GM12878 (cell line): ENCODE measurements at regions not wholly inside any gene's neighbourhood (a gene's known extent, or its start where the extent isn't known, plus 50 kb on each side); places are given as distances from the start of the nearest gene placed in this dataset.

Experiments used
- EP300 ChIP-seq, 2 experiments: fragments of 150-350 bp in 1 of 2; IDR thresholded peaks; 2 replicates each; pipeline ENCODE4 v1.6.1; 2011 to 2012; ENCODE audit warnings: low read depth in 2 of 2, low read length in 2 of 2, borderline replicate concordance in 1 of 2, improper control_type of control experiment in 1 of 2, inconsistent platforms in 1 of 2; ENCODE audit not compliant: control insufficient read depth in 1 of 2
- IRF4 ChIP-seq: IDR thresholded peaks from 2 replicates; pipeline ENCODE4 v1.6.1; 2011; ENCODE audit warnings: low read depth, low read length
- RFX5 ChIP-seq: IDR thresholded peaks from 2 replicates; pipeline ENCODE4 v1.6.1; 2011; ENCODE audit warnings: low read depth, low read length, improper control_type of control experiment
- TF ChIP-seq, protein P1 (sequence below): fragments of 450-650 bp; IDR thresholded peaks from 2 replicates; pipeline ENCODE4 v1.6.1; 2016; ENCODE audit warnings: mild to moderate bottlenecking
- TF ChIP-seq, protein P2 (sequence below): fragments of 450-650 bp; formaldehyde crosslinking; IDR thresholded peaks from 2 replicates; pipeline ENCODE4 v1.4.0; 2020; ENCODE audit warnings: mild to moderate bottlenecking, moderate library complexity

DNA sequence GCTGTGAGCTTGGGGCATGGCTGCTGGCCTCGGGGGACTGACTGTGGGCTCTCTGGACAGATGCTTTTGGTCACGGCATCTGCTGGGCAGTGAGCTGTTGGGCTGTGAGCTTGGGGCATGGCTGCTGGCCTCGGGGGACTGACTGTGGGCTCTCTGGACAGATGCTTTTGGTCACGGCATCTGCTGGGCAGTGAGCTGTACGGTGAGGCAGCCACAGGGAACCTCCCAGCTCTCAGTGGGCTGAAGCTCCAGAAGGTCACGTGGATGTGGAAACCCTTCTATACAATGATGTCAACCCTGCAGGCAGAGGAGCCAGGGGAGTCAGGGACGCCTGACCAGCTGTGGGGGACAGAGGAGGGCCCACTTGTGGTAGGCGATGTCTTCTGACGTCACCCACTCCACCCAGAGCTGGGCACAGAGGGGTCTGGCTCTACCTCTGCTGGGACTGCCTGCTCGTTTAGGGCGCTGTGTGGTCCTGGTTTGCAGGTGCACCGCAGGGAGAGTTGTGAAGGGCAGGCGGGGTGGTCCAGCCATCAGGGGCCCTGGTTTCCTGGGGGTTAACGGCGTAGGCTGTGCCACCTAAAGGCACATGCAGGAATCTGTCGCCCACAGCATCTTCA lies 1331.3 kb downstream of the BRD1 start:
- TF ChIP-seq EP300 (IDR thresholded peaks at IDR 0.05; ENCODE audit: borderline replicate concordance in 1 of 2, control insufficient read depth in 1 of 2, low read depth in 2 of 2, low read length in 2 of 2) (no peak), RFX5 (no peak), IRF4 (no peak)
- TF ChIP-seq, protein P1, sequence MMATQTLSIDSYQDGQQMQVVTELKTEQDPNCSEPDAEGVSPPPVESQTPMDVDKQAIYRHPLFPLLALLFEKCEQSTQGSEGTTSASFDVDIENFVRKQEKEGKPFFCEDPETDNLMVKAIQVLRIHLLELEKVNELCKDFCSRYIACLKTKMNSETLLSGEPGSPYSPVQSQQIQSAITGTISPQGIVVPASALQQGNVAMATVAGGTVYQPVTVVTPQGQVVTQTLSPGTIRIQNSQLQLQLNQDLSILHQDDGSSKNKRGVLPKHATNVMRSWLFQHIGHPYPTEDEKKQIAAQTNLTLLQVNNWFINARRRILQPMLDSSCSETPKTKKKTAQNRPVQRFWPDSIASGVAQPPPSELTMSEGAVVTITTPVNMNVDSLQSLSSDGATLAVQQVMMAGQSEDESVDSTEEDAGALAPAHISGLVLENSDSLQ = no peak
- TF ChIP-seq, protein P2, sequence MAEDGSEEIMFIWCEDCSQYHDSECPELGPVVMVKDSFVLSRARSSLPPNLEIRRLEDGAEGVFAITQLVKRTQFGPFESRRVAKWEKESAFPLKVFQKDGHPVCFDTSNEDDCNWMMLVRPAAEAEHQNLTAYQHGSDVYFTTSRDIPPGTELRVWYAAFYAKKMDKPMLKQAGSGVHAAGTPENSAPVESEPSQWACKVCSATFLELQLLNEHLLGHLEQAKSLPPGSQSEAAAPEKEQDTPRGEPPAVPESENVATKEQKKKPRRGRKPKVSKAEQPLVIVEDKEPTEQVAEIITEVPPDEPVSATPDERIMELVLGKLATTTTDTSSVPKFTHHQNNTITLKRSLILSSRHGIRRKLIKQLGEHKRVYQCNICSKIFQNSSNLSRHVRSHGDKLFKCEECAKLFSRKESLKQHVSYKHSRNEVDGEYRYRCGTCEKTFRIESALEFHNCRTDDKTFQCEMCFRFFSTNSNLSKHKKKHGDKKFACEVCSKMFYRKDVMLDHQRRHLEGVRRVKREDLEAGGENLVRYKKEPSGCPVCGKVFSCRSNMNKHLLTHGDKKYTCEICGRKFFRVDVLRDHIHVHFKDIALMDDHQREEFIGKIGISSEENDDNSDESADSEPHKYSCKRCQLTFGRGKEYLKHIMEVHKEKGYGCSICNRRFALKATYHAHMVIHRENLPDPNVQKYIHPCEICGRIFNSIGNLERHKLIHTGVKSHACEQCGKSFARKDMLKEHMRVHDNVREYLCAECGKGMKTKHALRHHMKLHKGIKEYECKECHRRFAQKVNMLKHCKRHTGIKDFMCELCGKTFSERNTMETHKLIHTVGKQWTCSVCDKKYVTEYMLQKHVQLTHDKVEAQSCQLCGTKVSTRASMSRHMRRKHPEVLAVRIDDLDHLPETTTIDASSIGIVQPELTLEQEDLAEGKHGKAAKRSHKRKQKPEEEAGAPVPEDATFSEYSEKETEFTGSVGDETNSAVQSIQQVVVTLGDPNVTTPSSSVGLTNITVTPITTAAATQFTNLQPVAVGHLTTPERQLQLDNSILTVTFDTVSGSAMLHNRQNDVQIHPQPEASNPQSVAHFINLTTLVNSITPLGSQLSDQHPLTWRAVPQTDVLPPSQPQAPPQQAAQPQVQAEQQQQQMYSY (CRISPR knock-in tag) = no peak
